ENCODE measurements at regions not wholly inside any gene's neighbourhood (a gene's known extent, or its start where the extent isn't known, plus 50 kb on each side); places are given as distances from the start of the nearest gene placed in this dataset.

DNA sequence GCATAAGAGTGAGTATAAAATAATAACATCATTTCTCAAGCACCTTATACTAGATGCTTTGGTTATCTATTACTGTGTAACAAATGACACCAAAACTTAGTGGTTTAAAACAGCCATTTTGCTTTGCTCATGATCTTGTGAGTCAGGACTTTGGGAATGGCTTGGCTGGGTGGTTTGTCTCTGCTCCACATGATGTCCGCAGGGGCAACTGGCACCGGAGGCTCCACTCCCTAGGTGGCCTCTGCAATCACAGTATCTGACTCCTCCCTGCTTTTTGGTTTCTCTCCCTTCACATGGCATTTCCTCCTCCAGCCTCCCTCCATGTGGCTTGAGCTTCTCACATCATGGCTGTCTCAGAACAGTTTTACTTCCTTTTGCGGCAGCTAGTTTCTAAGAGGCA lies 259.5 kb downstream of the GAS1 start:
- in situ Hi-C loops (cut with HindIII; ENCODE audit: low pct_ligation_motif_present, low sequenced_read_pairs): no loop called here

DNA sequence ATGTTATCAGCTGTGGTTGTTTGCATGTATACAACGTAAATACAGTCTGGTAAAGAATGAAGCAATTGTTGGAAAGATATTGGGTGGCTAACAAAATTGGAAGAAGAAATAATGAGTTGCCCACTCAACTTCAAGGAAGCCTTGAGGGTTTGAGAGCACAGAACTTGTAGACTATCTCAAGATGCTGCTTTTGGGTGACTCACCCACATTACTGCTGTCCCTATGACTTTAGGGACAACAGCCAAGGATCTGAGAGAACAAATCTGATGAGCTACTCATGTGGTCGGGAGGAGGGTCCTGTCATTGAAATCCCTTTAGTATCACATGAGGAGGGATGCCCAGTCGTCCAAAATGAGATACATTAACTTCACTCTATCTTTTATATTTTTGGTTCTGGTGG lies 261.8 kb downstream of the GAS1 start:
- Histone ChIP-seq H3K36me3 (replicated peaks) (no peaks in the 10 kb centered on the region), H3K27ac (no peak overlapping the region), H3K27me3 (replicated peaks) (no peaks in the 10 kb centered on the region), H3K4me3 (ENCODE audit: low read depth, low read length) (no peak overlapping the region)
- DNase-seq: no peak
- TF ChIP-seq, protein P1, sequence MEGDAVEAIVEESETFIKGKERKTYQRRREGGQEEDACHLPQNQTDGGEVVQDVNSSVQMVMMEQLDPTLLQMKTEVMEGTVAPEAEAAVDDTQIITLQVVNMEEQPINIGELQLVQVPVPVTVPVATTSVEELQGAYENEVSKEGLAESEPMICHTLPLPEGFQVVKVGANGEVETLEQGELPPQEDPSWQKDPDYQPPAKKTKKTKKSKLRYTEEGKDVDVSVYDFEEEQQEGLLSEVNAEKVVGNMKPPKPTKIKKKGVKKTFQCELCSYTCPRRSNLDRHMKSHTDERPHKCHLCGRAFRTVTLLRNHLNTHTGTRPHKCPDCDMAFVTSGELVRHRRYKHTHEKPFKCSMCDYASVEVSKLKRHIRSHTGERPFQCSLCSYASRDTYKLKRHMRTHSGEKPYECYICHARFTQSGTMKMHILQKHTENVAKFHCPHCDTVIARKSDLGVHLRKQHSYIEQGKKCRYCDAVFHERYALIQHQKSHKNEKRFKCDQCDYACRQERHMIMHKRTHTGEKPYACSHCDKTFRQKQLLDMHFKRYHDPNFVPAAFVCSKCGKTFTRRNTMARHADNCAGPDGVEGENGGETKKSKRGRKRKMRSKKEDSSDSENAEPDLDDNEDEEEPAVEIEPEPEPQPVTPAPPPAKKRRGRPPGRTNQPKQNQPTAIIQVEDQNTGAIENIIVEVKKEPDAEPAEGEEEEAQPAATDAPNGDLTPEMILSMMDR (IDR thresholded peaks at IDR 0.05; ENCODE audit: low read depth, low read length, missing control alignments): no peak
- in situ Hi-C loops (cut with HindIII; ENCODE audit: low pct_ligation_motif_present, low sequenced_read_pairs): no loop called here

More for the DNA sequence above, 259.5 kb downstream of the GAS1 start:
- TF ChIP-seq, protein P1 (IDR thresholded peaks at IDR 0.05; ENCODE audit: low read depth, low read length, missing control alignments): no peak
- no peak overlapping the region for H3K4me3 ChIP-seq (ENCODE audit: low read depth, low read length)
- DNase-seq: no peak
- no peaks in the 10 kb centered on the region for H3K27me3 ChIP-seq (replicated peaks)
- no peak overlapping the region for H3K27ac ChIP-seq
- H3K36me3 ChIP-seq (replicated peaks): no peaks in the 10 kb centered on the region

DNA sequence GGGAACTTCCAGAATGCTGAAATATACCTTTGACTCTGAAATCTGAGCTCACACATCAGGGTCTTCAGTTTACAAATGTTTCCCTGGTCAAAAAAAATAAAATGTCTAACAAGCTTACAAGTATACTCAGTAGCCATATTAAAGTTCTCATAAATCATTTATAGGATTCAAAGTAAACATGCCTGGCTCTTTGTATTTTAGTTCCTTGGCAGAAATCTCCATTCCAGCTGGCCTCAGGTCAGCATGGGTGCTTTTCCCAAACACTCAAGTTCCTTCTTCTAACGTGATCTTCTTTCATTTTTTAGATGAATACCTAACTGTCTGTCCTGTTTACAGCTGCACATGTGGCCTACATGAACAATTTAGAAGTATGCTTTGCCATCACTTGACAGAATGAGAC lies 263.2 kb downstream of the GAS1 start:
- Histone ChIP-seq H3K36me3 (replicated peaks) (no peaks in the 10 kb centered on the region), H3K27ac (no peak overlapping the region), H3K4me3 (ENCODE audit: low read depth, low read length) (no peak overlapping the region), H3K27me3 (replicated peaks) (no peaks in the 10 kb centered on the region)
- in situ Hi-C loops (cut with HindIII; ENCODE audit: low pct_ligation_motif_present, low sequenced_read_pairs): no loop called here
- TF ChIP-seq, protein P1 (IDR thresholded peaks at IDR 0.05; ENCODE audit: low read depth, low read length, missing control alignments): no peak
- no peak for DNase-seq

DNA sequence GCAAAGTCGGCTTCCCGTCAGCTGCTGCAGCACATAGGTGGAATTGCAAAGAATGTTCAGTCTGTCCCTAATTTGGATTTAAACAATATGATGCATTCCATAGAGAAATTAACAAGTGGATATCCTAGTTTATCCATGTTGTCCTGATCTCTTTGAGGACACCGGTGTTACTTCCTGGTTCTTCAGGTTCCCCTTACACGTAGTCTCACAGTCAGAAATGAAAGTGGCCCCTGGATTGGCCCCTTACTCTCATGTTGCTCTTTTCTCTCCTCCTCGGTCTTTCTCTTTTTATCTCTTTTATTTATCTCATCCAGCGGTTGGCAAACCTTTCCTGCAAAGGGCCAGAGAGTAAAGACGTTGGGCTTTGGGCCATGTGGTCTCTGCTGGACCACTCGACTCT lies 265.1 kb downstream of the GAS1 start:
- in situ Hi-C loops (cut with HindIII; ENCODE audit: low pct_ligation_motif_present, low sequenced_read_pairs): no loop called here
- DNase-seq: no peak
- no peaks in the 10 kb centered on the region for H3K36me3 ChIP-seq (replicated peaks)
- TF ChIP-seq, protein P1 (IDR thresholded peaks at IDR 0.05; ENCODE audit: low read depth, low read length, missing control alignments): no peak
- no peak overlapping the region for H3K27ac ChIP-seq
- H3K4me3 ChIP-seq (ENCODE audit: low read depth, low read length): no peak overlapping the region
- no peaks in the 10 kb centered on the region for H3K27me3 ChIP-seq (replicated peaks)

DNA sequence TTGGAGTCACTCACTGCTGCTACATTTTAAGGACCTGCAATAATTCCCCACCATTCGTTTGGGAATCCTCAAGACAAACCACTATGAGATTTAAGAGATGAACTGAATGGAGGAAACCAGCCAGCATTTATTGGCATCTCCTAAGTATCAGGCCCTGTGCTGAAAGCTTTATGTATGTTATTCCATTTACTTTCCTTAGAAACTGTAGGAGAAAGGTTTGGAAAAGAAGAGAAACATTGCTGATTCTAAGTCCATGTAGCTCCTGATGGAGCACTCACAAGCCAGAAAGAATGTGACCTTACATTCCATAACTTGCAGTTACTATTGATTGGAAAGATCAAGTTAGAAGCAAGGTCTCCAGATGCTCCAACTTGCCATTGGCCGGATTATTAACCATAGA lies 267.4 kb downstream of the GAS1 start:
- no peaks in the 10 kb centered on the region for H3K27me3 ChIP-seq (replicated peaks)
- no peak overlapping the region for H3K27ac ChIP-seq
- no peaks in the 10 kb centered on the region for H3K36me3 ChIP-seq (replicated peaks)
- no peak for DNase-seq
- TF ChIP-seq, protein P1 (IDR thresholded peaks at IDR 0.05; ENCODE audit: low read depth, low read length, missing control alignments): no peak
- no peak overlapping the region for H3K4me3 ChIP-seq (ENCODE audit: low read depth, low read length)
- in situ Hi-C loops (cut with HindIII; ENCODE audit: low pct_ligation_motif_present, low sequenced_read_pairs): no loop called here

DNA sequence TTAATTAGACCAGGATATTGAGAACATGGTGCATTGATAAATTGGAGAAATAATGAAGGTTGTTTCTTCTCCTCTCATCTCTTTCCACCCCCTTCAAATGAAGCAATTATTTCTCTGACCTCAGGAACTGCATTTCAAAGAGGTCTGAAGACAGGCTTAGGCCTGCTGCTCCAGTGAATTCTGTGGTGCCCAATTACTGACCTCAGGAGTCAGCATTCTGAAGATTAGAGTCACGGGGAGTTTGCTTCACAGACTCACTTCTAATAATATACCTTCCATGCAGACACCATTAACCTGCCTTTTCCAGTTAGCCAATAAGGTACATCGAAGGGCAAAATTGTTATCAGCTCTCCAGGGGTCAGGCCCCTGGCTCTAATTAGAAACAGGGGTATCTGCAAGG lies 270.9 kb downstream of the GAS1 start:
- no peaks in the 10 kb centered on the region for H3K36me3 ChIP-seq (replicated peaks)

More for the DNA sequence above, 270.9 kb downstream of the GAS1 start:
- Histone ChIP-seq H3K27ac (no peak overlapping the region), H3K27me3 (replicated peaks) (no peaks in the 10 kb centered on the region), H3K4me3 (ENCODE audit: low read depth, low read length) (no peak overlapping the region)
- no peak for DNase-seq
- in situ Hi-C loops (cut with HindIII; ENCODE audit: low pct_ligation_motif_present, low sequenced_read_pairs): no loop called here
- TF ChIP-seq, protein P1 (IDR thresholded peaks at IDR 0.05; ENCODE audit: low read depth, low read length, missing control alignments): no peak
